IMR-90 (cell line): ENCODE measurements at regions not wholly inside any gene's neighbourhood (a gene's known extent, or its start where the extent isn't known, plus 50 kb on each side); places are given as distances from the start of the nearest gene placed in this dataset.

Experiments used
- ATAC-seq: fragments of 200-7000 bp; cut with Tn5 transposase; 2 replicates; pipeline ENCODE4 v1.9.1; 2020; ENCODE audit warnings: low read depth, mild to moderate bottlenecking, moderate library complexity
- BruUV-seq: library from RNA; stranded (reverse); fragments of 400-500 nt; replicated peaks from 2 replicates; lab custom pipeline; 2021; lab: Mats Ljungman, UMichigan
- CTCF ChIA-PET: fragments of 300-600 bp; formaldehyde crosslinking; extraction: SDS; loops from one replicate; lab custom pipeline; 2021; ENCODE audit warnings: antibody characterized with exemption; lab: Yijun Ruan, JAX
- POLR2A ChIA-PET: fragments of 300-600 bp; sonication (Branson Sonifier 250); formaldehyde crosslinking; loops from one replicate; lab custom pipeline; 2022; ENCODE audit warnings: antibody characterized with exemption; ENCODE audit not compliant: unreplicated experiment; lab: Charles Lee
- DNase-seq: peaks from one replicate; pipeline ENCODE4 v3.0.0; 2013
- H2AFZ ChIP-seq: replicated peaks from 2 replicates; pipeline ENCODE3; 2013; ENCODE audit warnings: low read length, mild to moderate bottlenecking; ENCODE audit not compliant: poor library complexity
- H2AK5ac ChIP-seq: 2 replicates; pipeline ENCODE4 v1.6.1; 2013; ENCODE audit warnings: low read depth, low read length, inconsistent platforms
- H2AK9ac ChIP-seq: replicated peaks from 2 replicates; pipeline ENCODE3; 2013; ENCODE audit warnings: mild to moderate bottlenecking, low read depth, low read length, moderate library complexity; ENCODE audit not compliant: poor library complexity
- H2BK120ac ChIP-seq: 2 replicates; pipeline ENCODE4 v1.6.1; 2013; ENCODE audit warnings: low read depth, low read length, inconsistent platforms
- H2BK15ac ChIP-seq: 3 replicates; pipeline ENCODE4 v1.6.1; 2013; ENCODE audit warnings: low read depth, low read length, inconsistent platforms
- H2BK20ac ChIP-seq: 2 replicates; pipeline ENCODE4 v1.6.1; 2013; ENCODE audit warnings: low read depth, mild to moderate bottlenecking, inconsistent platforms, low read length, moderate library complexity
- H2BK5ac ChIP-seq: 2 replicates; pipeline ENCODE4 v1.6.1; 2013; ENCODE audit warnings: mild to moderate bottlenecking, low read depth, low read length, inconsistent platforms; ENCODE audit not compliant: poor library complexity, severe bottlenecking
- H3K14ac ChIP-seq: replicated peaks from 2 replicates; pipeline ENCODE4 v1.6.1; 2013; ENCODE audit warnings: low read depth, low read length, inconsistent platforms
- H3K18ac ChIP-seq: 2 replicates; pipeline ENCODE4 v1.6.1; 2013; ENCODE audit warnings: low read depth, low read length, control low read depth
- H3K23ac ChIP-seq: 2 replicates; pipeline ENCODE4 v1.6.1; 2013; ENCODE audit warnings: low read depth, low read length, inconsistent platforms
- H3K27ac ChIP-seq: 2 replicates; pipeline ENCODE4 v1.5.1; 2013; ENCODE audit warnings: mild to moderate bottlenecking, control low read depth, low read length; ENCODE audit not compliant: insufficient read depth
- H3K27me3 ChIP-seq: 2 replicates; pipeline ENCODE4 v1.6.1; 2013; ENCODE audit warnings: low read length; ENCODE audit not compliant: control insufficient read depth, insufficient read depth
- H3K36me3 ChIP-seq: 2 replicates; pipeline ENCODE4 v1.6.1; 2013; ENCODE audit warnings: low read length, mixed read lengths; ENCODE audit not compliant: control insufficient read depth, insufficient read depth
- H3K4ac ChIP-seq: 2 replicates; pipeline ENCODE4 v1.6.1; 2013; ENCODE audit warnings: low read depth, low read length, inconsistent platforms
- H3K4me1 ChIP-seq: 2 replicates; pipeline ENCODE4 v1.6.1; 2013; ENCODE audit warnings: low read length, mixed read lengths; ENCODE audit not compliant: control insufficient read depth, insufficient read depth
- H3K4me2 ChIP-seq: 2 replicates; pipeline ENCODE4 v1.6.1; 2013; ENCODE audit warnings: low read depth, mild to moderate bottlenecking, control low read depth, low read length, moderate library complexity
- H3K4me3 ChIP-seq: 2 replicates; pipeline ENCODE4 v1.5.1; 2013; ENCODE audit warnings: low read depth, mild to moderate bottlenecking, control low read depth, low read length, moderate library complexity; ENCODE audit not compliant: insufficient read depth
- H3K56ac ChIP-seq: 2 replicates; pipeline ENCODE4 v1.6.1; 2013; ENCODE audit warnings: low read length, inconsistent platforms; ENCODE audit not compliant: insufficient read depth; ENCODE audit errors: extremely low read depth
- H3K79me1 ChIP-seq, 2 experiments: 2 replicates each; pipeline ENCODE4 v1.6.1; 2013; ENCODE audit warnings: low read length in 2 of 2, inconsistent platforms in 1 of 2, low read depth in 1 of 2
- H3K9ac ChIP-seq: 2 replicates; pipeline ENCODE4 v1.6.1; 2013; ENCODE audit warnings: low read depth, low read length, control low read depth
- H3K9me1 ChIP-seq: 2 replicates; pipeline ENCODE4 v1.6.1; 2013; ENCODE audit warnings: low read length, inconsistent platforms; ENCODE audit not compliant: insufficient read depth
- H3K9me3 ChIP-seq: 2 replicates; pipeline ENCODE4 v1.6.1; 2013; ENCODE audit warnings: low read length; ENCODE audit not compliant: control insufficient read depth, insufficient read depth
- H4K20me1 ChIP-seq: 2 replicates; pipeline ENCODE4 v1.6.1; 2013; ENCODE audit warnings: low read length, inconsistent platforms; ENCODE audit not compliant: insufficient read depth
- H4K5ac ChIP-seq: 2 replicates; pipeline ENCODE4 v1.6.1; 2013; ENCODE audit warnings: mild to moderate bottlenecking, low read depth, low read length, control low read depth
- H4K8ac ChIP-seq, 2 experiments: 2 replicates each; pipeline ENCODE4 v1.6.1; 2013; ENCODE audit warnings: low read depth in 2 of 2, low read length in 2 of 2, control low read depth in 1 of 2, inconsistent platforms in 1 of 2
- H4K91ac ChIP-seq: 2 replicates; pipeline ENCODE4 v1.6.1; 2013; ENCODE audit warnings: low read depth, low read length, inconsistent platforms; ENCODE audit not compliant: insufficient read depth
- CEBPB ChIP-seq: IDR thresholded peaks from 2 replicates; pipeline ENCODE4 v1.6.1; 2012; ENCODE audit warnings: low read depth, low read length, improper control_type of control experiment
- ELK1 ChIP-seq: fragments of 150-350 bp; IDR thresholded peaks from 2 replicates; pipeline ENCODE4 v1.6.1; 2016; ENCODE audit warnings: low read depth, mild to moderate bottlenecking, low read length, moderate library complexity, borderline replicate concordance
- WGBS, 2 experiments: methylation state at CpG; one replicate each; pipeline versions ENCODE4 v1.1.5 to v1.1.7; 2013; ENCODE audit warnings: missing lambda C conversion rate in 2 of 2; ENCODE audit not compliant: insufficient read length in 1 of 2; ENCODE audit errors: extremely low coverage in 2 of 2; 5-methylcytosine and 5-hydroxymethylcytosine counted together
- dilution Hi-C: fragments of 300-500 bp; cut with HindIII; formaldehyde crosslinking; loops from one replicate; pipeline ENCODE4 v1.14.3; 2018; ENCODE audit warnings: low sequenced_read_pairs; ENCODE audit not compliant: unreplicated experiment
- in situ Hi-C: fragments of 300-500 bp; cut with MboI; formaldehyde crosslinking; loops from 3 replicates; pipeline ENCODE4 v1.14.3; 2019; ENCODE audit warnings: low sequenced_read_pairs, inconsistent platforms, mixed read lengths
- intact Hi-C: fragments of 100-400 bp; cut with micrococcal nuclease; formaldehyde crosslinking; loops from 2 replicates; pipeline ENCODE4 v1.10.0; 2022

- no peak overlapping the region for H3K9ac ChIP-seq
- peak; percentile 26 for DNase-seq
- POLR2A ChIA-PET: no interaction called here
Measured at GRCh38 chr6:74075323-74075722, 379.3 kb downstream of the CD109 start.

More at GRCh38 chr6:74075323-74075722, 379.3 kb downstream of the CD109 start:
- no peak overlapping the region for H3K56ac ChIP-seq
- no peaks in the 10 kb centered on the region for H3K79me1 ChIP-seq
- no peak overlapping the region for H3K23ac ChIP-seq
- peak overlapping the region; percentile 10; the same call in 1 of the 2 replicates for H3K14ac ChIP-seq
- dilution Hi-C loops (no loop called here), in situ Hi-C loops (no loop called here), intact Hi-C loops (no loop called here)
- no CpG with 5 or more reads among the region's 3 CpGs for WGBS, 2 experiments
- TF ChIP-seq ELK1: no peak
- peak; percentile 56 for TF ChIP-seq CEBPB
- peaks cover 13% of the 10 kb centered on the region for H3K9me1 ChIP-seq
- peak overlapping the region; percentile 66 for H2BK120ac ChIP-seq
- no TSS peak for BruUV-seq
- H4K20me1 ChIP-seq: no peaks in the 10 kb centered on the region
- no peak overlapping the region for H2BK5ac ChIP-seq
- peak overlapping the region; percentile 75 to 88 for H4K8ac ChIP-seq
- H3K4me1 ChIP-seq: peaks cover 9% of the 10 kb centered on the region; the same call in 1 of the 2 replicates
- H3K9me3 ChIP-seq: no peaks in the 10 kb centered on the region
- H3K36me3 ChIP-seq: no peaks in the 10 kb centered on the region
- H2AK9ac ChIP-seq: no peak overlapping the region
- no peaks in the 10 kb centered on the region for H3K27me3 ChIP-seq
- ATAC-seq: no peak
- H2BK20ac ChIP-seq: peak overlapping the region; percentile 54; the same call in 1 of the 2 replicates
- no peak overlapping the region for H3K27ac ChIP-seq
- no peak overlapping the region for H3K18ac ChIP-seq
- no peak overlapping the region for H4K5ac ChIP-seq
- H3K4ac ChIP-seq: peak overlapping the region; percentile 8; the same call in 1 of the 2 replicates
- H2AK5ac ChIP-seq: 0 out of 2 replicates have a peak overlapping the region, but pooled peaks have one; percentile 57
- H2BK15ac ChIP-seq: 0 out of 3 replicates have a peak overlapping the region, but pooled peaks have one; percentile 40
- no peak overlapping the region for H3K4me2 ChIP-seq
- CTCF ChIA-PET: no interaction called here
- no peak overlapping the region for H3K4me3 ChIP-seq
- no peak overlapping the region for H2AFZ ChIP-seq
- H4K91ac ChIP-seq: peak overlapping the region; percentile 36
